AG04450 (cell line): ENCODE measurements at regions not wholly inside any gene's neighbourhood (a gene's known extent, or its start where the extent isn't known, plus 50 kb on each side); places are given as distances from the start of the nearest gene placed in this dataset.
"Not testable (repeated sequence)": the region's sequence is repeated elsewhere in the genome, so short reads cannot be mapped to it uniquely, and the experiment has no call there.

Experiments
- CTCF ChIA-PET: fragments of 300-600, 350-600 bp; formaldehyde crosslinking; extraction: SDS; loops from one replicate; lab custom pipeline; 2022; ENCODE audit warnings: antibody characterized with exemption, inconsistent platforms; lab: Charles Lee
- POLR2A ChIA-PET: fragments of 350-600 bp; formaldehyde crosslinking; extraction: SDS; loops from one replicate; lab custom pipeline; 2021; ENCODE audit warnings: antibody characterized with exemption, inconsistent platforms; lab: Yijun Ruan, JAX
- DNase-seq: peaks from one replicate; pipeline ENCODE4 v3.0.0-alpha.2; 2011; ENCODE audit warnings: low read depth, low spot score
- H3K27ac ChIP-seq: one replicate; pipeline ENCODE4 v1.5.1; 2012; ENCODE audit warnings: low read depth, low read length, control low read depth
- H3K27me3 ChIP-seq: one replicate; pipeline ENCODE4 v1.6.0; 2012; ENCODE audit warnings: low read length; ENCODE audit not compliant: control insufficient read depth, insufficient read depth
- H3K4me3 ChIP-seq: 2 replicates; pipeline ENCODE4 v1.5.1; 2011; ENCODE audit warnings: mild to moderate bottlenecking, low read depth, low read length, control low read depth
- H3K9me3 ChIP-seq: 2 replicates; pipeline ENCODE4 v1.5.1; 2012; ENCODE audit warnings: low read length; ENCODE audit not compliant: control insufficient read depth, insufficient read depth
- CTCF ChIP-seq: IDR thresholded peaks from 2 replicates; pipeline ENCODE4 v1.5.1; 2011; ENCODE audit warnings: low read depth, low read length, control low read depth, inconsistent platforms

GRCh38 chr1:104029456-104029970 lies 279.8 kb downstream of the AMY1C start:
- POLR2A ChIA-PET: no interaction called here
- TF ChIP-seq CTCF: no peak
- Histone ChIP-seq H3K27me3 (no peaks in the 10 kb centered on the region), H3K4me3 (no peak overlapping the region), H3K27ac (no peak overlapping the region), H3K9me3 (no peaks in the 10 kb centered on the region; the same call in 1 of the 2 replicates)
- DNase-seq: no peak
- CTCF ChIA-PET: no interaction called here

- POLR2A ChIA-PET: no interaction called here
Observed at GRCh38 chr1:104056786-104057185, 307.1 kb downstream of the AMY1C start.

GRCh38 chr1:104057219-104057898 lies 307.7 kb downstream of the AMY1C start:
- H3K27ac ChIP-seq, DNase-seq, CTCF ChIA-PET, H3K27me3 ChIP-seq, POLR2A ChIA-PET, H3K4me3 ChIP-seq: not testable (repeated sequence)
- peaks cover 14% of the 10 kb centered on the region for H3K9me3 ChIP-seq

More at GRCh38 chr1:104056786-104057185, 307.1 kb downstream of the AMY1C start:
- DNase-seq: no peak
- Histone ChIP-seq H3K9me3 (peaks cover 16% of the 10 kb centered on the region), H3K27ac (no peak overlapping the region), H3K27me3 (no peaks in the 10 kb centered on the region), H3K4me3 (no peak overlapping the region)
- no peak for TF ChIP-seq CTCF
- CTCF ChIA-PET: no interaction called here

GRCh38 chr1:104061637-104062036 lies 311.9 kb downstream of the AMY1C start:
- H3K4me3 ChIP-seq, CTCF ChIA-PET, DNase-seq, H3K27ac ChIP-seq, H3K27me3 ChIP-seq, POLR2A ChIA-PET: not testable (repeated sequence)
- H3K9me3 ChIP-seq: peaks cover 12% of the 10 kb centered on the region

- Histone ChIP-seq H3K27me3 (no peaks in the 10 kb centered on the region), H3K4me3 (no peak overlapping the region), H3K9me3 (peaks cover 7% of the 10 kb centered on the region; the same call in 1 of the 2 replicates), H3K27ac (no peak overlapping the region)
- POLR2A ChIA-PET: no interaction called here
- DNase-seq: no peak
- CTCF ChIA-PET: no interaction called here
- TF ChIP-seq CTCF: no peak
Observed at GRCh38 chr1:104064399-104064798, 314.7 kb downstream of the AMY1C start.

GRCh38 chr1:104072915-104073371 lies 323.2 kb downstream of the AMY1C start:
- H3K27me3 ChIP-seq: no peaks in the 10 kb centered on the region
- CTCF ChIA-PET: no interaction called here
- peaks cover 25% of the 10 kb centered on the region for H3K9me3 ChIP-seq
- H3K4me3 ChIP-seq: no peak overlapping the region
- POLR2A ChIA-PET: no interaction called here
- no peak for DNase-seq
- no peak overlapping the region for H3K27ac ChIP-seq
- no peak for TF ChIP-seq CTCF
